PC-3 (cell line): ENCODE measurements at regions not wholly inside any gene's neighbourhood (a gene's known extent, or its start where the extent isn't known, plus 50 kb on each side); places are given as distances from the start of the nearest gene placed in this dataset.

ENCODE experiments used
- EZH2 ChIP-seq: fragments of 300-600 bp; sonication (generic); IDR thresholded peaks from one replicate; pipeline ENCODE4 v1.6.1; 2017; ENCODE audit warnings: antibody characterized with exemption, mild to moderate bottlenecking, low read length; ENCODE audit not compliant: unreplicated experiment
- EZH2phosphoT487 ChIP-seq: fragments of 300-600 bp; sonication (generic); IDR thresholded peaks from 2 replicates; pipeline ENCODE4 v1.6.1; 2018; ENCODE audit warnings: mild to moderate bottlenecking, antibody characterized with exemption, low read length, borderline replicate concordance
- TF ChIP-seq, protein P1 (sequence below): fragments of 300-600 bp; sonication (generic); conservative IDR thresholded peaks from 2 replicates; pipeline ENCODE4 v1.5.1; 2017; ENCODE audit warnings: antibody characterized with exemption, low read depth, mild to moderate bottlenecking, low read length

DNA sequence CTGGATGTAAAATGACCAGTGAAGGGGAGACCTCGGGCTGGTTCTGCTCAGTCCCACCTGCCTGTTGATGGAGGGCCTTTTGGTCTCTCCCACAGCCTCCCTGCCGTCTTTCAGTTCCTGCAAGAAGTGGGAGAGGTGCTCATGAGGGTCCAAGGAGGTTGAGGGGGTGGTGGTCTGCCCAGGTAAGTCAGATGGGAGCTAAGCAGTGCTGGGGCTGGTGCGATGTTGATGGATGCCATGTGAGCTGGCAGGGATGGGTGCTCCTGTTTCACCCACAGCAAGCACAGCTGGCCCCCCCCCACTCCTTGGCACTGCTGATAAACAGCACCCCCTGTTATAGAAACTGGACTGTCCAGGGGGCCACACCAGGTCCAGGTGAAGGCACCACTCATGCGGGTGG, 145.6 kb downstream of the NSG2 start:
- TF ChIP-seq, protein P1, sequence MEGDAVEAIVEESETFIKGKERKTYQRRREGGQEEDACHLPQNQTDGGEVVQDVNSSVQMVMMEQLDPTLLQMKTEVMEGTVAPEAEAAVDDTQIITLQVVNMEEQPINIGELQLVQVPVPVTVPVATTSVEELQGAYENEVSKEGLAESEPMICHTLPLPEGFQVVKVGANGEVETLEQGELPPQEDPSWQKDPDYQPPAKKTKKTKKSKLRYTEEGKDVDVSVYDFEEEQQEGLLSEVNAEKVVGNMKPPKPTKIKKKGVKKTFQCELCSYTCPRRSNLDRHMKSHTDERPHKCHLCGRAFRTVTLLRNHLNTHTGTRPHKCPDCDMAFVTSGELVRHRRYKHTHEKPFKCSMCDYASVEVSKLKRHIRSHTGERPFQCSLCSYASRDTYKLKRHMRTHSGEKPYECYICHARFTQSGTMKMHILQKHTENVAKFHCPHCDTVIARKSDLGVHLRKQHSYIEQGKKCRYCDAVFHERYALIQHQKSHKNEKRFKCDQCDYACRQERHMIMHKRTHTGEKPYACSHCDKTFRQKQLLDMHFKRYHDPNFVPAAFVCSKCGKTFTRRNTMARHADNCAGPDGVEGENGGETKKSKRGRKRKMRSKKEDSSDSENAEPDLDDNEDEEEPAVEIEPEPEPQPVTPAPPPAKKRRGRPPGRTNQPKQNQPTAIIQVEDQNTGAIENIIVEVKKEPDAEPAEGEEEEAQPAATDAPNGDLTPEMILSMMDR: no peak
- no peak for TF ChIP-seq EZH2
- TF ChIP-seq EZH2phosphoT487: no peak
